Endothelial cell of umbilical vein (primary cell): ENCODE measurements at regions not wholly inside any gene's neighbourhood (a gene's known extent, or its start where the extent isn't known, plus 50 kb on each side); places are given as distances from the start of the nearest gene placed in this dataset.

Experiments
- BruUV-seq: library from RNA; stranded (reverse); fragments of 400-500 nt; replicated peaks from 2 replicates; lab custom pipeline; 2021; lab: Mats Ljungman, UMichigan
- CTCF ChIA-PET: fragments of 300-600, 350-600 bp; sonication (Branson Sonifier 250); formaldehyde crosslinking; loops from one replicate; lab custom pipeline; 2021; ENCODE audit warnings: antibody characterized with exemption, inconsistent platforms; lab: Charles Lee
- POLR2A ChIA-PET: fragments of 300-600, 350-600 bp; sonication (Branson Sonifier 250); formaldehyde crosslinking; loops from one replicate; lab custom pipeline; 2021; ENCODE audit warnings: antibody characterized with exemption, inconsistent platforms; lab: Charles Lee
- DNase-seq: peaks from one replicate; pipeline ENCODE4 v3.0.0-alpha.2; 2011; ENCODE audit warnings: low read depth, low spot score
- FAIRE-seq: peaks from 2 replicates; lab custom pipeline; 2011; peaks lifted over from hg19 to GRCh38; lab: Jason Lieb, UNC
- H2AFZ ChIP-seq: 2 replicates; pipeline ENCODE4 v1.6.0; 2012; ENCODE audit warnings: low read depth, low read length, control low read depth, inconsistent platforms
- H3K27ac ChIP-seq: 2 replicates; pipeline ENCODE4 v1.5.1; 2011; ENCODE audit warnings: low read depth, mild to moderate bottlenecking, control low read depth, low read length, moderate library complexity; ENCODE audit not compliant: insufficient read depth
- H3K27me3 ChIP-seq, 2 experiments: 2 replicates each; pipeline versions ENCODE4 v1.6.0 to v1.6.1; 2011; ENCODE audit warnings: low read length in 2 of 2, mixed read lengths in 1 of 2; ENCODE audit not compliant: control insufficient read depth in 2 of 2, insufficient read depth in 2 of 2
- H3K36me3 ChIP-seq, 2 experiments: 2 replicates in 1 of 2; 3 replicates in 1 of 2; pipeline ENCODE4 v1.5.1; 2011; ENCODE audit warnings: low read length in 2 of 2, mild to moderate bottlenecking in 1 of 2, moderate library complexity in 1 of 2; ENCODE audit not compliant: control insufficient read depth in 2 of 2, insufficient read depth in 2 of 2; ENCODE audit errors: extremely low read depth in 1 of 2
- H3K4me1 ChIP-seq: 3 replicates; pipeline ENCODE4 v1.5.1; 2011; ENCODE audit warnings: mild to moderate bottlenecking, low read length; ENCODE audit not compliant: control insufficient read depth, insufficient read depth; ENCODE audit errors: extremely low read depth
- H3K4me2 ChIP-seq: 2 replicates; pipeline ENCODE4 v1.6.1; 2011; ENCODE audit warnings: low read length, control low read depth, mixed read lengths; ENCODE audit not compliant: insufficient read depth
- H3K4me3 ChIP-seq, 3 experiments: fragments of 200-600 bp in 1 of 3; sonication (generic), shearing (Covaris generic) in 1 of 3; replicated peaks in 1 of 3; 2 replicates each; pipeline ENCODE4 v1.5.1; 2011 to 2016; ENCODE audit warnings: control low read depth in 3 of 3, low read length in 3 of 3, mild to moderate bottlenecking in 2 of 3, inconsistent platforms in 1 of 3, low read depth in 1 of 3, moderate library complexity in 1 of 3; ENCODE audit not compliant: insufficient read depth in 1 of 3
- H3K79me2 ChIP-seq: 2 replicates; pipeline ENCODE4 v1.6.0; 2012; ENCODE audit warnings: low read length, inconsistent platforms; ENCODE audit not compliant: control insufficient read depth, insufficient read depth
- H3K9ac ChIP-seq: replicated peaks from 2 replicates; pipeline ENCODE3; 2011; ENCODE audit warnings: low read length, control low read depth; ENCODE audit not compliant: insufficient read depth; ENCODE audit errors: extremely low read depth
- H3K9me1 ChIP-seq: replicated peaks from 3 replicates; pipeline ENCODE4 v1.6.0; 2011; ENCODE audit warnings: mild to moderate bottlenecking, low read length; ENCODE audit not compliant: control insufficient read depth, insufficient read depth; ENCODE audit errors: extremely low read depth
- H3K9me3 ChIP-seq: replicated peaks from 2 replicates; pipeline ENCODE4 v1.5.1; 2012; ENCODE audit warnings: low read length, inconsistent platforms; ENCODE audit not compliant: control insufficient read depth, insufficient read depth
- H4K20me1 ChIP-seq: replicated peaks from 2 replicates; pipeline ENCODE3; 2011; ENCODE audit warnings: mild to moderate bottlenecking, low read length; ENCODE audit not compliant: control insufficient read depth, insufficient read depth; ENCODE audit errors: extremely low read depth
- FOS ChIP-seq: IDR thresholded peaks from 2 replicates; pipeline ENCODE4 v1.6.1; 2011; ENCODE audit warnings: mild to moderate bottlenecking, low read length, moderate library complexity, borderline replicate concordance; ENCODE audit not compliant: insufficient read depth
- GATA2 ChIP-seq: IDR thresholded peaks from 2 replicates; pipeline ENCODE4 v1.7.0; 2011; ENCODE audit warnings: low read depth, mild to moderate bottlenecking, moderate library complexity, mixed read lengths, low read length; ENCODE audit not compliant: insufficient read length, insufficient read depth
- MYC ChIP-seq: IDR thresholded peaks from one replicate; pipeline ENCODE4 v1.6.1; 2011; ENCODE audit warnings: mild to moderate bottlenecking, low read depth, low read length
- POLR2A ChIP-seq: IDR thresholded peaks from 2 replicates; pipeline ENCODE4 v1.6.1; 2012; ENCODE audit warnings: low read depth, mild to moderate bottlenecking, control low read depth, low read length
- POLR2AphosphoS5 ChIP-seq: IDR thresholded peaks from 2 replicates; pipeline ENCODE4 v1.6.1; 2012; ENCODE audit warnings: low read depth, mild to moderate bottlenecking, control low read depth, low read length, moderate library complexity; ENCODE audit not compliant: insufficient read depth
- dilution Hi-C: fragments of 300-500 bp; cut with MboI; formaldehyde crosslinking; loops from one replicate; pipeline ENCODE4 v1.15.0; 2019; ENCODE audit warnings: low sequenced_read_pairs; ENCODE audit not compliant: extremely low pct_ligation_motif_present
- intact Hi-C: fragments of 100-400 bp; cut with micrococcal nuclease; formaldehyde crosslinking; loops from one replicate; pipeline ENCODE4 v1.10.0; 2022
- TF ChIP-seq, protein P1 (sequence below), 2 donors: IDR thresholded peaks; 1 replicate in 1 of 2; 2 replicates in 1 of 2; pipeline ENCODE4 v1.5.1; 2011; ENCODE audit warnings: low read length in 2 of 2, mild to moderate bottlenecking in 2 of 2, moderate library complexity in 2 of 2, control low read depth in 1 of 2, inconsistent platforms in 1 of 2, low read depth in 1 of 2; ENCODE audit not compliant: insufficient read depth in 1 of 2; ENCODE audit errors: extremely low read depth in 1 of 2

DNA sequence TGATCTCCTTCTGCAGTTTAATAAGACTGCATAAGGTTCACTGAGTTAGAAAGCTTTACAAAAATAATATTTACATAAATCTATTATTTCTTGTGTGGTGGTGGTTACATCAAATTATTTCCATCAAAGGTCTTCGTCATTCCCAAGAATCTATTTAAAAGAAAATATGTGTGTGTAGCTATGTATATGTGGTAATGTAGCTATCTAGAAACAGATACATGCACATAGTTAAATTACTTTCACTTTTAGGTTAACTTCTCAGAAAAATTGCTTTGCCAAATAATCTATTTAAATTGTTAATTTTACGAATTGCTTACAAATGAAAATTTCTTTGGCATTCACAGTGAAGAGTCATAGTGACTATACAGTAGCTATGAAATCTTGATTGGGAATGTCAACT, 633.2 kb downstream of the DMRTA1 start:
- Histone ChIP-seq H3K9me3 (no peaks in the 10 kb centered on the region), H2AFZ (peak overlapping the region; percentile 47), H3K4me2 (no peak overlapping the region), H3K36me3 (no peaks in the 10 kb centered on the region), H3K9ac (no peak overlapping the region), H3K27ac (no peak overlapping the region), H3K27me3 (no peaks in the 10 kb centered on the region), H3K9me1 (no peaks in the 10 kb centered on the region), H3K4me3 (no peak overlapping the region), H3K79me2 (no peaks in the 10 kb centered on the region), H4K20me1 (no peaks in the 10 kb centered on the region), H3K4me1 (no peaks in the 10 kb centered on the region)
- no TSS peak for BruUV-seq
- peak; percentile 24 for DNase-seq
- dilution Hi-C loops (no loop called here), intact Hi-C loops (no loop called here)
- POLR2A ChIA-PET = no interaction called here
- TF ChIP-seq POLR2AphosphoS5 (no peak), GATA2 (no peak), MYC (no peak)
- TF ChIP-seq, protein P1, sequence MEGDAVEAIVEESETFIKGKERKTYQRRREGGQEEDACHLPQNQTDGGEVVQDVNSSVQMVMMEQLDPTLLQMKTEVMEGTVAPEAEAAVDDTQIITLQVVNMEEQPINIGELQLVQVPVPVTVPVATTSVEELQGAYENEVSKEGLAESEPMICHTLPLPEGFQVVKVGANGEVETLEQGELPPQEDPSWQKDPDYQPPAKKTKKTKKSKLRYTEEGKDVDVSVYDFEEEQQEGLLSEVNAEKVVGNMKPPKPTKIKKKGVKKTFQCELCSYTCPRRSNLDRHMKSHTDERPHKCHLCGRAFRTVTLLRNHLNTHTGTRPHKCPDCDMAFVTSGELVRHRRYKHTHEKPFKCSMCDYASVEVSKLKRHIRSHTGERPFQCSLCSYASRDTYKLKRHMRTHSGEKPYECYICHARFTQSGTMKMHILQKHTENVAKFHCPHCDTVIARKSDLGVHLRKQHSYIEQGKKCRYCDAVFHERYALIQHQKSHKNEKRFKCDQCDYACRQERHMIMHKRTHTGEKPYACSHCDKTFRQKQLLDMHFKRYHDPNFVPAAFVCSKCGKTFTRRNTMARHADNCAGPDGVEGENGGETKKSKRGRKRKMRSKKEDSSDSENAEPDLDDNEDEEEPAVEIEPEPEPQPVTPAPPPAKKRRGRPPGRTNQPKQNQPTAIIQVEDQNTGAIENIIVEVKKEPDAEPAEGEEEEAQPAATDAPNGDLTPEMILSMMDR (IDR thresholded peaks at IDR 0.05; ENCODE audit: extremely low read depth in 1 of 2, insufficient read depth in 1 of 2, low read depth in 1 of 2, low read length in 2 of 2) = no peak
- CTCF ChIA-PET = interaction anchor here (0.9 to 1.5 kb wide), 4 partner anchors 9 to 62 kb away, joined by 3 to 4 read pairs (median 4); no protein-coding TSS in a partner anchor
- FAIRE-seq = no peak

DNA sequence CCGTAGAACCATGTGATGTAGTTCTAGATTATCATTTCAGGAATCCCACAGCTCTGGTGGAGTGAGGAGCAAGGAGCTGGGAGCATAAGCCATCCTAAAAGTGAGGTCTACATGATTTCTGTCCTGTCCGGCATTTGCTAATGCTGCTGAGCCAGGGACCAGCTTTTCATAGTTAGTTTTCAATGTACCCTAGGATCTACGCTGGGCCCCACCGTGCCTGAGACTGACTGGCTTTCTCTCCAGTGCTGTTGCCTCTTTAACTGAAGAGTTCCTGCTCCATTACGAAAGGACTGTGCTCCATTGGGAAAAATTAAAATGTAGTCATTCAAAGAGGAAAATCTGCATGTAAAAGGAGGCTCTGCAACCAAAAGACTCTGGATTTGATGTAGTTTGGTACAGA, 634.8 kb downstream of the DMRTA1 start:
- no peak for TF ChIP-seq FOS
- TF ChIP-seq GATA2 = no peak
- no peak for TF ChIP-seq POLR2A
- ChIA-PET CTCF (no interaction called here), POLR2A (no interaction called here)
- Histone ChIP-seq H4K20me1 (no peaks in the 10 kb centered on the region), H3K27me3 (no peaks in the 10 kb centered on the region), H3K9me1 (no peaks in the 10 kb centered on the region), H3K9ac (no peak overlapping the region), H3K9me3 (no peaks in the 10 kb centered on the region), H3K4me1 (no peaks in the 10 kb centered on the region), H3K4me2 (no peak overlapping the region), H3K36me3 (no peaks in the 10 kb centered on the region), H3K79me2 (no peaks in the 10 kb centered on the region), H3K27ac (no peak overlapping the region), H3K4me3 (no peak overlapping the region), H2AFZ (peak overlapping the region; percentile 42)
- no TSS peak for BruUV-seq
- dilution Hi-C loops (no loop called here), intact Hi-C loops (no loop called here)
- DNase-seq = no peak
- FAIRE-seq = no peak
